GM23248 (cell line): ENCODE measurements at regions not wholly inside any gene's neighbourhood (a gene's known extent, or its start where the extent isn't known, plus 50 kb on each side); places are given as distances from the start of the nearest gene placed in this dataset.

Experiments
- EZH2 ChIP-seq: fragments of 200-600 bp; sonication (generic); IDR thresholded peaks from 2 replicates; pipeline ENCODE4 v1.6.1; 2018; ENCODE audit warnings: antibody characterized with exemption, mild to moderate bottlenecking; ENCODE audit not compliant: insufficient read depth, poor library complexity, severe bottlenecking
- EZH2phosphoT487 ChIP-seq: fragments of 200-600 bp; sonication (generic); IDR thresholded peaks from 2 replicates; pipeline ENCODE4 v1.6.1; 2018; ENCODE audit warnings: antibody characterized with exemption, moderate library complexity, mild to moderate bottlenecking, low read depth; ENCODE audit not compliant: insufficient read depth

- no peak for TF ChIP-seq EZH2
- TF ChIP-seq EZH2phosphoT487 = no peak
Observed at GRCh38 chr2:16334366-16334765, 331.3 kb downstream of the CYRIA start.
